ENCODE measurements at regions not wholly inside any gene's neighbourhood (a gene's known extent, or its start where the extent isn't known, plus 50 kb on each side); places are given as distances from the start of the nearest gene placed in this dataset.

- DNase-seq: no peak
- no peaks in the 10 kb centered on the region for H3K4me1 ChIP-seq
- H3K4me3 ChIP-seq: no peak overlapping the region
- intact Hi-C loops (cut with DNase I; ENCODE audit: low total_unique reads): no loop called here
- no peaks in the 10 kb centered on the region for H3K36me3 ChIP-seq
- no peaks in the 10 kb centered on the region for H3K9me3 ChIP-seq
- no peak for TF ChIP-seq POLR2A (IDR thresholded peaks at IDR 0.05)
- no peak for TF ChIP-seq CTCF (IDR thresholded peaks at IDR 0.05)
- no peaks in the 10 kb centered on the region for H3K27me3 ChIP-seq
- no peak overlapping the region for H3K27ac ChIP-seq
Observed at GRCh38 chr12:87897662-87898061, 131.5 kb downstream of the C12orf50 start.

- no peak overlapping the region for H3K27ac ChIP-seq
- no peaks in the 10 kb centered on the region for H3K9me3 ChIP-seq
- no peak overlapping the region for H3K4me3 ChIP-seq
- no peaks in the 10 kb centered on the region for H3K4me1 ChIP-seq
- DNase-seq: no peak
- H3K36me3 ChIP-seq: no peaks in the 10 kb centered on the region
- H3K27me3 ChIP-seq: no peaks in the 10 kb centered on the region
- no peak for TF ChIP-seq CTCF (IDR thresholded peaks at IDR 0.05)
- intact Hi-C loops (cut with DNase I; ENCODE audit: low total_unique reads): no loop called here
Observed at GRCh38 chr12:87883806-87884205, 145.4 kb downstream of the C12orf50 start.

GRCh38 chr12:87879141-87879540 is 150.1 kb downstream of the C12orf50 start:
- intact Hi-C loops (cut with DNase I; ENCODE audit: low total_unique reads): no loop called here
- H3K27me3 ChIP-seq: no peaks in the 10 kb centered on the region
- no peaks in the 10 kb centered on the region for H3K4me1 ChIP-seq
- no peak for TF ChIP-seq CTCF (IDR thresholded peaks at IDR 0.05)
- no peak for TF ChIP-seq POLR2A (IDR thresholded peaks at IDR 0.05)
- no peaks in the 10 kb centered on the region for H3K36me3 ChIP-seq
- H3K4me3 ChIP-seq: no peak overlapping the region
- H3K9me3 ChIP-seq: no peaks in the 10 kb centered on the region
- no peak overlapping the region for H3K27ac ChIP-seq
- DNase-seq: no peak

- Histone ChIP-seq H3K9me3 (no peaks in the 10 kb centered on the region), H3K4me3 (no peak overlapping the region), H3K27ac (no peak overlapping the region), H3K36me3 (no peaks in the 10 kb centered on the region), H3K27me3 (no peaks in the 10 kb centered on the region), H3K4me1 (no peaks in the 10 kb centered on the region)
- DNase-seq: no peak
- intact Hi-C loops (cut with DNase I; ENCODE audit: low total_unique reads): no loop called here
- TF ChIP-seq POLR2A (IDR thresholded peaks at IDR 0.05) (no peak), CTCF (IDR thresholded peaks at IDR 0.05) (no peak)
Observed at GRCh38 chr12:87870493-87871460, 158.4 kb downstream of the C12orf50 start.

GRCh38 chr12:87870061-87870460 is 159.1 kb downstream of the C12orf50 start:
- H3K27ac ChIP-seq: no peak overlapping the region
- no peak for TF ChIP-seq POLR2A (IDR thresholded peaks at IDR 0.05)
- TF ChIP-seq CTCF (IDR thresholded peaks at IDR 0.05): no peak

More at GRCh38 chr12:87870061-87870460, 159.1 kb downstream of the C12orf50 start:
- Histone ChIP-seq H3K27me3 (no peaks in the 10 kb centered on the region), H3K36me3 (no peaks in the 10 kb centered on the region), H3K4me1 (no peaks in the 10 kb centered on the region), H3K4me3 (no peak overlapping the region), H3K9me3 (no peaks in the 10 kb centered on the region)
- DNase-seq: no peak
- intact Hi-C loops (cut with DNase I; ENCODE audit: low total_unique reads): no loop called here
